DMS114 treated with DMSO at 0.1 percent for 48 hours (cell line): ENCODE measurements at regions not wholly inside any gene's neighbourhood (a gene's known extent, or its start where the extent isn't known, plus 50 kb on each side); places are given as distances from the start of the nearest gene placed in this dataset.
"Not testable (repeated sequence)": the region's sequence is repeated elsewhere in the genome, so short reads cannot be mapped to it uniquely, and the experiment has no call there.

Experiments
- DNase-seq: peaks from one replicate; lab custom pipeline; 2025; ENCODE audit not compliant: unreplicated experiment; lab: John Stamatoyannopoulos, UW

GRCh38 chr16:23013484-23013883 lies 135.8 kb downstream of the USP31 start:
- no peak for DNase-seq

GRCh38 chr16:23009075-23009474 lies 140.2 kb downstream of the USP31 start:
- DNase-seq, result no peak

GRCh38 chr16:23008041-23008440 lies 141.2 kb downstream of the USP31 start:
- DNase-seq, result no peak

GRCh38 chr16:23006380-23006779 lies 142.9 kb downstream of the USP31 start:
- no peak for DNase-seq

- DNase-seq, result no peak
These were observed 143.3 kb downstream of the USP31 start for GRCh38 chr16:23005951-23006350.

GRCh38 chr16:22989598-22989997 lies 159.7 kb downstream of the USP31 start:
- no peak for DNase-seq

- DNase-seq, result no peak
These were observed 165.6 kb downstream of the USP31 start for GRCh38 chr16:22983614-22984013.

GRCh38 chr16:22980514-22980913 lies 166.6 kb downstream of the HS3ST2 start:
- not testable (repeated sequence) for DNase-seq

GRCh38 chr16:22979038-22979437 lies 165.1 kb downstream of the HS3ST2 start:
- DNase-seq, result no peak

GRCh38 chr16:22977294-22977697 lies 163.3 kb downstream of the HS3ST2 start:
- peak; percentile 20 for DNase-seq

GRCh38 chr16:22973522-22973921 lies 159.6 kb downstream of the HS3ST2 start:
- no peak for DNase-seq

- no peak for DNase-seq
These were observed 157.5 kb downstream of the HS3ST2 start for GRCh38 chr16:22971346-22971924.

GRCh38 chr16:22970209-22970865 lies 156.4 kb downstream of the HS3ST2 start:
- DNase-seq, result no peak

- no peak for DNase-seq
These were observed 155.6 kb downstream of the HS3ST2 start for GRCh38 chr16:22969567-22969966.

GRCh38 chr16:22968931-22969330 lies 155.0 kb downstream of the HS3ST2 start:
- DNase-seq, result no peak

- DNase-seq, result no peak
These were observed 153.6 kb downstream of the HS3ST2 start for GRCh38 chr16:22967521-22968095.
